ENCODE measurements at regions not wholly inside any gene's neighbourhood (a gene's known extent, or its start where the extent isn't known, plus 50 kb on each side); places are given as distances from the start of the nearest gene placed in this dataset.

DNA sequence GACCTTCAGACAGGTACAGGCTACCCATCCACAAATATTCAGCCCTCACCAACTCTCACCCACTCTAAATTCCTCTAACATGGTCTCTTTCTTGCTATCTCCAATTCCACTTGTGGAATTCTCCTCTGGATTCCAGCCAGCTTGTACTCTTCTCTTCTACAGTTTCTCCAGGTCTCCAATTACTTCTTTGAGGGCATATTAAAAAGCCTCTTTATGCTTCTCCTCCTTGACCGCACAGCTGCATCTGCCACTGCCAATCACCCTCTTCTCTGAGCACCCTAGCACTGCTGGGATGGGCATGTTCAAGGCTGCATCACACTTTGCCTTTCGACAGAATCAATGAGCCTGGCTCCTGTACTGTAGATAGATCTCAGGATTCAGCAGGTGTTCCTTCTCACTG is 101.5 kb upstream of the ANKRD1 start:
- no peak overlapping the region for H2BK5ac ChIP-seq (ENCODE audit: low read depth, low read length, poor library complexity, severe bottlenecking)
- H2BK120ac ChIP-seq (ENCODE audit: low read depth, low read length): no peak overlapping the region
- no peaks in the 10 kb centered on the region for H3K9me3 ChIP-seq (ENCODE audit: control insufficient read depth, low read length)
- H2BK15ac ChIP-seq (ENCODE audit: low read depth, poor library complexity, severe bottlenecking): no peak overlapping the region
- no peak overlapping the region for H3K14ac ChIP-seq (ENCODE audit: low read length in 2 of 2)
- no peak overlapping the region for H3K4ac ChIP-seq (ENCODE audit: low read depth in 1 of 2, low read length in 2 of 2)
- no peak overlapping the region for H2AFZ ChIP-seq (ENCODE audit: low read depth, low read length)
- no peak overlapping the region for H4K91ac ChIP-seq (ENCODE audit: low read length)
- H3K18ac ChIP-seq (ENCODE audit: low read depth in 1 of 2, low read length in 2 of 2): peak overlapping the region in 1 of 2 experiments; percentile 59
- WGBS: 100% methylated on average over 2 of the region's 2 CpGs
- no peak overlapping the region for H3K23ac ChIP-seq (ENCODE audit: low read length in 2 of 2)
- H3K36me3 ChIP-seq (ENCODE audit: control insufficient read depth in 1 of 2, insufficient read depth in 2 of 2, low read depth in 1 of 2, low read length in 2 of 2): no peaks in the 10 kb centered on the region
- H3K27me3 ChIP-seq (ENCODE audit: control insufficient read depth in 1 of 2, insufficient read depth in 1 of 2, low read length in 2 of 2): peaks cover 0 to 4% of the 10 kb centered on the region in 2 experiments
- no peak overlapping the region for H2BK12ac ChIP-seq (ENCODE audit: low read length in 2 of 2)
- DNase-seq: no peak
- no peak overlapping the region for H3K4me2 ChIP-seq (ENCODE audit: low read length, poor library complexity, severe bottlenecking)
- H3K27ac ChIP-seq (ENCODE audit: low read length, poor library complexity, severe bottlenecking): no peak overlapping the region
- H4K8ac ChIP-seq (ENCODE audit: low read length): peak overlapping the region; percentile 87
- H3K79me1 ChIP-seq (replicated peaks; ENCODE audit: low read length, poor library complexity, severe bottlenecking): no peaks in the 10 kb centered on the region
- no peak overlapping the region for H3K4me3 ChIP-seq (ENCODE audit: insufficient read depth in 1 of 2, low read depth in 1 of 2, low read length in 2 of 2)
- H3K4me1 ChIP-seq (ENCODE audit: control insufficient read depth, insufficient read depth, low read depth, low read length): no peaks in the 10 kb centered on the region
- H2AK5ac ChIP-seq (ENCODE audit: low read length, severe bottlenecking): no peak overlapping the region
- no peak overlapping the region for H3K9ac ChIP-seq (ENCODE audit: low read length)

DNA sequence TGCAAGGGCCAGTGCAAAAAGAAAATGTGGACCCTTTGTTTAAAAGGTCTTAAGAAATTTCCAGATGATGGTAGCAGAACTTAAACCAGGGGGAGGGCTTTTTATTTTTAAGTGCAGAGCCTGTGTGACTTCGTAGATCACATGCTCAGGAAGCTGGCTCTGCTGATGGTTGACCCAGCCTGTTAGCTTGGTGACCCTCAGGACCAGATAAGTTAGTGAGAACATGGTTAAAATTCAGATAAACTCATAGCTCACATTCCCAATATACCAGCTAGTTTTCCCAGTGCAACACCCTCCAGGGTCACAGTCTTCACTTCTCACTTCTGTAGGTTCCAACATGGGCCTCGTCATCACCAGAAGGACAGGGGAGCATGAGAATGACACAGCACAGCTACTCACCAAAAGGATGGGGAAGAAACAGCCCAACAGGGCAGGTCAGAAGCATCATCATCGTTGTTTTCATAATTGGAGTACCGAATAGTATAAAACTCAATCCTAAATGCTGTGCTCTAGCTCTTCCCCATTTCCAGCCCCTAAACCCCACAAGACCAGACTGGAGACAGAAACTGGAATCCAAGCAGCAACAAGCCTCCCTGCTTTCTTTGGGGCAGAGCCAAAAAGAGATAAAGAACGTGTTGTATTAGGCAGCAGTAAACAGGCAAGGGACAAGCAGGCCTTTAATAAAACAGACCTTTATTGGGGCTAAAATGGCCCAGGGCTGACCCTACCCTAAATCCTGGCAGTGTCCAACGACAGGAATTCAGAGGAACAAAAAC is 102.2 kb upstream of the ANKRD1 start:
- Histone ChIP-seq H3K18ac (ENCODE audit: low read depth in 1 of 2, low read length in 2 of 2) (no peak overlapping the region), H3K4me1 (ENCODE audit: control insufficient read depth, insufficient read depth, low read depth, low read length) (no peaks in the 10 kb centered on the region), H3K4ac (ENCODE audit: low read depth in 1 of 2, low read length in 2 of 2) (no peak overlapping the region), H3K14ac (ENCODE audit: low read length in 2 of 2) (no peak overlapping the region), H4K8ac (ENCODE audit: low read length) (no peak overlapping the region), H4K91ac (ENCODE audit: low read length) (no peak overlapping the region), H3K23ac (ENCODE audit: low read length in 2 of 2) (no peak overlapping the region), H3K9ac (ENCODE audit: low read length) (peak overlapping the region; percentile 27), H2BK120ac (ENCODE audit: low read depth, low read length) (no peak overlapping the region), H2BK12ac (ENCODE audit: low read length in 2 of 2) (no peak overlapping the region), H2AK5ac (ENCODE audit: low read length, severe bottlenecking) (no peak overlapping the region), H2AFZ (ENCODE audit: low read depth, low read length) (peak overlapping the region; percentile 3), H2BK15ac (ENCODE audit: low read depth, poor library complexity, severe bottlenecking) (no peak overlapping the region), H3K27ac (ENCODE audit: low read length, poor library complexity, severe bottlenecking) (no peak overlapping the region), H3K27me3 (ENCODE audit: control insufficient read depth in 1 of 2, insufficient read depth in 1 of 2, low read length in 2 of 2) (peaks cover 0 to 4% of the 10 kb centered on the region in 2 experiments), H3K36me3 (ENCODE audit: control insufficient read depth in 1 of 2, insufficient read depth in 2 of 2, low read depth in 1 of 2, low read length in 2 of 2) (no peaks in the 10 kb centered on the region), H3K4me3 (ENCODE audit: insufficient read depth in 1 of 2, low read depth in 1 of 2, low read length in 2 of 2) (peak overlapping the region in 1 of 2 experiments; percentile 48), H3K9me3 (ENCODE audit: control insufficient read depth, low read length) (no peaks in the 10 kb centered on the region), H3K4me2 (ENCODE audit: low read length, poor library complexity, severe bottlenecking) (no peak overlapping the region), H2BK5ac (ENCODE audit: low read depth, low read length, poor library complexity, severe bottlenecking) (no peak overlapping the region), H3K79me1 (replicated peaks; ENCODE audit: low read length, poor library complexity, severe bottlenecking) (no peaks in the 10 kb centered on the region)
- 73% methylated on average over 6 of the region's 6 CpGs for WGBS
- no peak for DNase-seq

DNA sequence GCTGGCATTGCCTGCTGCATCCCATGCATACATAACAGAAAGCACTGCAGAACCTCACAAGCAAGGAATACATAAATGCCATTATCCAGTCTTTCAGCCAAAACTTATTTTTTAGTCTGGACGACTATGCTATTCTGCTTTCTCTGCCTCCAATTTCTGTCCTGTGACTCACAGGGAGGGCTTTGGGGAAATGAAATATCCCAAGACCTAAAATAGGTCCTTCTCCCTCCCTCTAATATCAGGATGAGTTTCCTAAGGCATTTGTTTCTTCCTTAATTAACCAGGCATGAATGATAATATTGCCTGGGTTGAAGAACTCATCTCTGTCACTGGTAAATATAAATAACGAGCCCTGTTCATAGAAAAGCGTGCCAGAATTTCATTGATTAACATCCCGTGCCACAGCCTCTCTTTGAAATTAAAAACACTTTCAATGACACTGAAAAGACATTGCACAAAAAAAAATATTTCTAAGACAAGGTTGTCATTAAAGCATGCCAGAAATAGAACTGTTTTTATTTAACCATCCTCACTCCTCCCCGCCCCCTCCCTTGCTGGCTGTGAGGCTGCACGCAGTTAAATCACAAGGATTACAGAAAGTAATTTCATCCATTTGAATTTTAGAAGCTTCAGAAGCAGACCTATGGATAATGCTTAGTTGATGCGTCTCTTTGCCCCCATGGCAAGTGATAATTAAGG is 103.0 kb upstream of the ANKRD1 start:
- H2AK5ac ChIP-seq (ENCODE audit: low read length, severe bottlenecking): no peak overlapping the region
- H2AFZ ChIP-seq (ENCODE audit: low read depth, low read length): no peak overlapping the region
- H2BK5ac ChIP-seq (ENCODE audit: low read depth, low read length, poor library complexity, severe bottlenecking): no peak overlapping the region
- 90% methylated on average over 6 of the region's 7 CpGs for WGBS
- H3K23ac ChIP-seq (ENCODE audit: low read length in 2 of 2): no peak overlapping the region
- no peak overlapping the region for H3K4me2 ChIP-seq (ENCODE audit: low read length, poor library complexity, severe bottlenecking)
- no peak overlapping the region for H3K27ac ChIP-seq (ENCODE audit: low read length, poor library complexity, severe bottlenecking)
- H3K9ac ChIP-seq (ENCODE audit: low read length): peak overlapping the region; percentile 27
- H4K91ac ChIP-seq (ENCODE audit: low read length): no peak overlapping the region
- H4K8ac ChIP-seq (ENCODE audit: low read length): no peak overlapping the region
- no peak overlapping the region for H2BK12ac ChIP-seq (ENCODE audit: low read length in 2 of 2)
- H3K4ac ChIP-seq (ENCODE audit: low read depth in 1 of 2, low read length in 2 of 2): no peak overlapping the region
- no peaks in the 10 kb centered on the region for H3K9me3 ChIP-seq (ENCODE audit: control insufficient read depth, low read length)
- H3K14ac ChIP-seq (ENCODE audit: low read length in 2 of 2): no peak overlapping the region
- H3K18ac ChIP-seq (ENCODE audit: low read depth in 1 of 2, low read length in 2 of 2): no peak overlapping the region
- no peak overlapping the region for H2BK120ac ChIP-seq (ENCODE audit: low read depth, low read length)
- no peaks in the 10 kb centered on the region for H3K79me1 ChIP-seq (replicated peaks; ENCODE audit: low read length, poor library complexity, severe bottlenecking)
- no peaks in the 10 kb centered on the region for H3K36me3 ChIP-seq (ENCODE audit: control insufficient read depth in 1 of 2, insufficient read depth in 2 of 2, low read depth in 1 of 2, low read length in 2 of 2)
- DNase-seq: no peak
- H3K27me3 ChIP-seq (ENCODE audit: control insufficient read depth in 1 of 2, insufficient read depth in 1 of 2, low read length in 2 of 2): no peaks in the 10 kb centered on the region
- no peaks in the 10 kb centered on the region for H3K4me1 ChIP-seq (ENCODE audit: control insufficient read depth, insufficient read depth, low read depth, low read length)
- H2BK15ac ChIP-seq (ENCODE audit: low read depth, poor library complexity, severe bottlenecking): no peak overlapping the region
- H3K4me3 ChIP-seq (ENCODE audit: insufficient read depth in 1 of 2, low read depth in 1 of 2, low read length in 2 of 2): peak overlapping the region in 1 of 2 experiments; percentile 48

DNA sequence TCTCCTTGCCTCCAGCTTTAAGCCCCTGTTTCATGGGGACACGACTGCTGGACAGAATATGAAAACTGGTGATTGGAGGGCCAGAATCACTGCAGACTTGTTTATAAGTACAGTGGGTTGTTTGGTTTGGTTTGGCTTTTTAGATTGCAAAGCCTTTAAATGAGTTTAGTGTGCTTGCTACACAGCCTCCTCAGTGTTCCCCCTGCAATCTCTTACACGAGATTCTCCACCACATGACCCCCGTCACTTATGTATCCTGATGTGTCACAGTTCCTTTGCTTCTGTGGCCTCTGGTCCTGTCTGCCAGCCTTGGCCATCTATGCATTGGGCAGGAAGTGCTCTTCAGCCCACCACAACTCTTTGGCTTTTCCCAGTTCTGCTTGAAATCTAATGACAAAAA is 103.7 kb upstream of the ANKRD1 start:
- WGBS: 80% methylated on average over 3 of the region's 3 CpGs

More for the DNA sequence above, 103.7 kb upstream of the ANKRD1 start:
- Histone ChIP-seq H3K18ac (ENCODE audit: low read depth in 1 of 2, low read length in 2 of 2) (no peak overlapping the region), H2BK120ac (ENCODE audit: low read depth, low read length) (no peak overlapping the region), H2AK5ac (ENCODE audit: low read length, severe bottlenecking) (no peak overlapping the region), H2AFZ (ENCODE audit: low read depth, low read length) (no peak overlapping the region), H3K27me3 (ENCODE audit: control insufficient read depth in 1 of 2, insufficient read depth in 1 of 2, low read length in 2 of 2) (no peaks in the 10 kb centered on the region), H3K4me1 (ENCODE audit: control insufficient read depth, insufficient read depth, low read depth, low read length) (no peaks in the 10 kb centered on the region), H3K9me3 (ENCODE audit: control insufficient read depth, low read length) (no peaks in the 10 kb centered on the region), H3K9ac (ENCODE audit: low read length) (no peak overlapping the region), H3K36me3 (ENCODE audit: control insufficient read depth in 1 of 2, insufficient read depth in 2 of 2, low read depth in 1 of 2, low read length in 2 of 2) (no peaks in the 10 kb centered on the region), H4K91ac (ENCODE audit: low read length) (no peak overlapping the region), H2BK15ac (ENCODE audit: low read depth, poor library complexity, severe bottlenecking) (no peak overlapping the region), H3K79me1 (replicated peaks; ENCODE audit: low read length, poor library complexity, severe bottlenecking) (no peaks in the 10 kb centered on the region), H3K4ac (ENCODE audit: low read depth in 1 of 2, low read length in 2 of 2) (no peak overlapping the region), H3K14ac (ENCODE audit: low read length in 2 of 2) (no peak overlapping the region), H3K4me2 (ENCODE audit: low read length, poor library complexity, severe bottlenecking) (no peak overlapping the region), H2BK5ac (ENCODE audit: low read depth, low read length, poor library complexity, severe bottlenecking) (no peak overlapping the region), H3K27ac (ENCODE audit: low read length, poor library complexity, severe bottlenecking) (no peak overlapping the region), H4K8ac (ENCODE audit: low read length) (no peak overlapping the region), H3K23ac (ENCODE audit: low read length in 2 of 2) (no peak overlapping the region), H2BK12ac (ENCODE audit: low read length in 2 of 2) (no peak overlapping the region), H3K4me3 (ENCODE audit: insufficient read depth in 1 of 2, low read depth in 1 of 2, low read length in 2 of 2) (no peak overlapping the region)
- no peak for DNase-seq
